Naive thymus-derived CD4-positive, alpha-beta T cell (primary cell): ENCODE measurements at regions not wholly inside any gene's neighbourhood (a gene's known extent, or its start where the extent isn't known, plus 50 kb on each side); places are given as distances from the start of the nearest gene placed in this dataset.

Experiments used
- ATAC-seq: fragments of 150-1000 bp; cut with Tn5 transposase; 2 replicates; pipeline ENCODE4 v1.10.0; 2021; ENCODE audit warnings: mild to moderate bottlenecking, moderate library complexity
- CTCF ChIA-PET: fragments of 350-600 bp; sonication (Branson Sonifier 250); formaldehyde crosslinking; loops from one replicate; lab custom pipeline; 2021; ENCODE audit warnings: antibody characterized with exemption; lab: Charles Lee
- POLR2A ChIA-PET: fragments of 350-600 bp; sonication (Branson Sonifier 250); formaldehyde crosslinking; loops from one replicate; lab custom pipeline; 2021; ENCODE audit warnings: antibody characterized with exemption, inconsistent platforms; lab: Charles Lee
- DNase-seq, 9 donors: peaks; one replicate each; pipeline versions ENCODE4 v3.0.0 to v3.0.0-alpha.2; 2020 to 2022; ENCODE audit warnings: mixed read lengths in 1 of 9
- H3K27ac ChIP-seq: one replicate; pipeline ENCODE4 v1.7.0; 2013; ENCODE audit warnings: mild to moderate bottlenecking, low read depth, low read length, moderate library complexity
- H3K27me3 ChIP-seq, 2 donors: one replicate each; pipeline ENCODE4 v1.7.0; 2013; ENCODE audit warnings: low read length in 2 of 2, mild to moderate bottlenecking in 2 of 2, moderate library complexity in 2 of 2; ENCODE audit not compliant: control insufficient read depth in 2 of 2, insufficient read depth in 2 of 2
- H3K36me3 ChIP-seq, 3 experiments: 1 replicate in 2 of 3; 2 replicates in 1 of 3; pipeline ENCODE4 v1.7.0; 2013; ENCODE audit warnings: low read length in 3 of 3, mild to moderate bottlenecking in 3 of 3, moderate library complexity in 1 of 3; ENCODE audit not compliant: insufficient read depth in 3 of 3, control insufficient read depth in 2 of 3
- H3K4me1 ChIP-seq, 2 donors: one replicate each; pipeline ENCODE4 v1.7.0; 2013; ENCODE audit warnings: low read length in 2 of 2, mild to moderate bottlenecking in 2 of 2, moderate library complexity in 1 of 2; ENCODE audit not compliant: control insufficient read depth in 2 of 2, insufficient read depth in 2 of 2
- H3K4me3 ChIP-seq: 2 replicates; pipeline ENCODE4 v1.7.0; 2013; ENCODE audit warnings: mild to moderate bottlenecking, low read length
- H3K9me3 ChIP-seq, 3 experiments: 1 replicate in 2 of 3; 2 replicates in 1 of 3; pipeline ENCODE4 v1.7.0; 2013; ENCODE audit warnings: low read length in 3 of 3; ENCODE audit not compliant: control insufficient read depth in 2 of 3
- H3K27ac Mint-ChIP-seq, 9 donors: one replicate each; pipeline ENCODE4 v1.8.0; 2020 to 2022; ENCODE audit warnings: mixed read lengths in 9 of 9, mild to moderate bottlenecking in 8 of 9, moderate library complexity in 5 of 9, inconsistent platforms in 2 of 9
- H3K27me3 Mint-ChIP-seq, 5 donors: one replicate each; pipeline ENCODE4 v1.8.0; 2021 to 2022; ENCODE audit warnings: mixed read lengths in 5 of 5, mild to moderate bottlenecking in 1 of 5
- H3K36me3 Mint-ChIP-seq, 5 donors: one replicate each; pipeline ENCODE4 v1.8.0; 2020 to 2022; ENCODE audit warnings: mixed read lengths in 5 of 5, mild to moderate bottlenecking in 3 of 5, inconsistent platforms in 1 of 5
- H3K4me1 Mint-ChIP-seq, 7 donors: one replicate each; pipeline ENCODE4 v1.8.0; 2020 to 2022; ENCODE audit warnings: mixed read lengths in 7 of 7, mild to moderate bottlenecking in 3 of 7, inconsistent platforms in 1 of 7
- H3K4me3 Mint-ChIP-seq, 10 donors: one replicate each; pipeline ENCODE4 v1.8.0; 2020 to 2022; ENCODE audit warnings: mild to moderate bottlenecking in 10 of 10, mixed read lengths in 10 of 10, moderate library complexity in 6 of 10, inconsistent platforms in 2 of 10
- H3K9me3 Mint-ChIP-seq, 11 donors: one replicate each; pipeline ENCODE4 v1.8.0; 2020 to 2022; ENCODE audit warnings: mixed read lengths in 11 of 11, mild to moderate bottlenecking in 4 of 11, inconsistent platforms in 1 of 11, moderate library complexity in 1 of 11
- intact Hi-C, 2 donors: fragments of 100-400 bp; cut with micrococcal nuclease; formaldehyde crosslinking; loops; one replicate each; pipeline ENCODE4 v1.15.1; 2023

DNA sequence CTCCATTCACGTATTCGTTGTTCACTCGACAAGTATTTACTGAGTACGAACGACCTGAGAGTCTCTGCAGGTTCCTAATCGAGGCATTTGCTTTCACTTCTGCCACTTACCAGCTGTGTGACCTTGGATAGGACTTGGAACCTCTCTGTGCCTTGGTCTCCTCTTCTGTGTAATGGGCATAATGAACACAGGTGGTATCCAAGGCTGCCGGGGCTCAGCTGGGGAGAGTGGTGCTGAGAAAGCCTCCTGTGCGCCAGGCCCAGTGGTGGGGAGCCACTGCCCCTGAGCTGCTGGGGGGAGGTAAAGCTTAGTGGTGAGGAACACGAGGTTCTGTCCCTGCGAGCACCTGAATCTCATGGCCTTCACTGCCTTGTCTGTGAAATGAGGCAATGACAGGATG is 150.7 kb downstream of the IRF8 start:
- peaks cover 0 to 3% of the 10 kb centered on the region in 2 donors for H3K27me3 ChIP-seq
- H3K27ac Mint-ChIP-seq = no peak overlapping the region
- H3K4me1 Mint-ChIP-seq = peaks cover 8 to 22% (median 15%) of the 10 kb centered on the region in 7 donors
- no peaks in the 10 kb centered on the region for H3K36me3 ChIP-seq
- no peak for DNase-seq
- no peak overlapping the region for H3K27ac ChIP-seq
- ChIA-PET CTCF (no interaction called here), POLR2A (no interaction called here)
- H3K4me3 ChIP-seq = no peak overlapping the region
- H3K4me1 ChIP-seq = peaks cover 8 to 15% of the 10 kb centered on the region in 2 donors
- no peak for ATAC-seq
- peaks cover 0 to 1% (median 0%) of the 10 kb centered on the region in 11 donors for H3K9me3 Mint-ChIP-seq
- no peaks in the 10 kb centered on the region for H3K9me3 ChIP-seq
- intact Hi-C loops = no loop called here
- H3K27me3 Mint-ChIP-seq = peaks cover 19 to 45% (median 26%) of the 10 kb centered on the region in 5 donors
- no peaks in the 10 kb centered on the region for H3K36me3 Mint-ChIP-seq
- no peak overlapping the region for H3K4me3 Mint-ChIP-seq

DNA sequence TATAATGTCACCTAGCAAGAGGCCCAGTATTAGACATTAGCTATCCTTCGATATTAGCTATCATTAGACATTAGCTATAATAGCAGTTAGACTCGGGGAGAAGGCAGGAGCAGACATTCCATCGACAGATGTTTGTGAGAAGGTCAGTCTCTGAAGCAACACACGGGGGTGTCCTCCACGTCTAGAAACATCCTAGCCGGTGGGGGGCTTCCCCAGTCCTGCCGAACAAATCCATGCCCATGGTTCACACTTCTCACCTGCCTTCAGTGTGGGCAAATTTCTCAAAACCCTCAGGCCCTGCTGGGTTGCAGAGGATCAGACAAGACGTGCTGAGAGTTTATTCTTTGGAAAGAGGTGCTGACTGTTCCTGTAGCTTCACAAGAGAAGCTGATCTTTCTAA is 151.1 kb downstream of the IRF8 start:
- ATAC-seq = no peak
- intact Hi-C loops = no loop called here
- H3K36me3 ChIP-seq = no peaks in the 10 kb centered on the region
- peaks cover 4 to 17% (median 11%) of the 10 kb centered on the region in 7 donors for H3K4me1 Mint-ChIP-seq
- no peak overlapping the region for H3K4me3 Mint-ChIP-seq
- ChIA-PET POLR2A (no interaction called here), CTCF (no interaction called here)
- H3K9me3 ChIP-seq = no peaks in the 10 kb centered on the region
- no peaks in the 10 kb centered on the region for H3K36me3 Mint-ChIP-seq
- peaks cover 0 to 3% of the 10 kb centered on the region in 2 donors for H3K27me3 ChIP-seq
- H3K4me3 ChIP-seq = no peak overlapping the region
- H3K27me3 Mint-ChIP-seq = peaks cover 19 to 45% (median 27%) of the 10 kb centered on the region in 5 donors
- peaks cover 6 to 11% of the 10 kb centered on the region in 2 donors for H3K4me1 ChIP-seq
- peaks cover 0 to 1% (median 0%) of the 10 kb centered on the region in 11 donors for H3K9me3 Mint-ChIP-seq
- DNase-seq = no peak
- no peak overlapping the region for H3K27ac ChIP-seq
- no peak overlapping the region for H3K27ac Mint-ChIP-seq

DNA sequence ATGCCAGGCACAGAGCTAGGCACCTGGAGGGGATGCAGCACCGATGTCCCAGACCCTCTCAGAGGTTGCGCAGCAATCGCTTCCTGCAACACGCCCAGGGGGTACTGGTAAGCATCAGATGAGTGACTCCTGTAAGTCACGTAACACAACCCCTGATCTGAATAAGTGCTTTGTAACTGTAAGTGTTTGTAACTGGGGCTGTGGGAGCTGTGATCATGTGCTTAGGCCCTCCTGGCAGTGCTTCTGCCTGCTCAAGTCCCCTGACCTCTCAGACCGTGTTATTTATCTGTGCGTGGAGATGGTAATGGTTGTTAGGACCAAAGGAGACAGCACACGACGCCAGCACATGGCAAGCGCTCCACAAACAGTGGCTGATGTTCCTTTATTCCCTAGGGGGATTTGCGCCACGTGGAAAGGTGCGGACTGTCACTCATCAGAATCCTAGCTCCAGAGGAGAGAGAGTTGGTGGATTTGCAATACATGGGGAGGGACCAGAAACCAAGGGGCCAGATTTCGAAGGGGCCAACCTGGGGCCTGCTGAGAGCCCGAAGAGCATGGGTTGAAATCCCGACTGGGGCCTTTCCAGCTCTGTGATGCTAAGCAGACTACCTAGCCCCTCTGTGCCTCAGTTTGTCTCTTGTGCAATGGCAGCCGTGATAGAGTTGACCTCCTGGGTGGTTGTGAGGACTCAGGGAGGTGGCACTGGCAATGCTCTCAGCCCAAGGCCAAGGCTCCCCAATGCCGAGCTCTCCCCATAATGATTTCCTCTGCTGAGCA is 151.8 kb downstream of the IRF8 start:
- Mint-ChIP-seq H3K9me3 (peaks cover 0 to 1% (median 0%) of the 10 kb centered on the region in 11 donors), H3K27ac (no peak overlapping the region), H3K4me1 (peaks cover 0 to 11% (median 4%) of the 10 kb centered on the region in 7 donors), H3K36me3 (no peaks in the 10 kb centered on the region), H3K27me3 (peaks cover 19 to 45% (median 27%) of the 10 kb centered on the region in 5 donors), H3K4me3 (no peak overlapping the region)
- ChIA-PET POLR2A (no interaction called here), CTCF (no interaction called here)
- Histone ChIP-seq H3K36me3 (no peaks in the 10 kb centered on the region), H3K4me1 (peaks cover 0 to 4% of the 10 kb centered on the region in 2 donors), H3K4me3 (no peak overlapping the region), H3K9me3 (no peaks in the 10 kb centered on the region), H3K27ac (no peak overlapping the region), H3K27me3 (peaks cover 0 to 3% of the 10 kb centered on the region in 2 donors)
- ATAC-seq (no peak), DNase-seq (no peak)
- intact Hi-C loops = no loop called here

DNA sequence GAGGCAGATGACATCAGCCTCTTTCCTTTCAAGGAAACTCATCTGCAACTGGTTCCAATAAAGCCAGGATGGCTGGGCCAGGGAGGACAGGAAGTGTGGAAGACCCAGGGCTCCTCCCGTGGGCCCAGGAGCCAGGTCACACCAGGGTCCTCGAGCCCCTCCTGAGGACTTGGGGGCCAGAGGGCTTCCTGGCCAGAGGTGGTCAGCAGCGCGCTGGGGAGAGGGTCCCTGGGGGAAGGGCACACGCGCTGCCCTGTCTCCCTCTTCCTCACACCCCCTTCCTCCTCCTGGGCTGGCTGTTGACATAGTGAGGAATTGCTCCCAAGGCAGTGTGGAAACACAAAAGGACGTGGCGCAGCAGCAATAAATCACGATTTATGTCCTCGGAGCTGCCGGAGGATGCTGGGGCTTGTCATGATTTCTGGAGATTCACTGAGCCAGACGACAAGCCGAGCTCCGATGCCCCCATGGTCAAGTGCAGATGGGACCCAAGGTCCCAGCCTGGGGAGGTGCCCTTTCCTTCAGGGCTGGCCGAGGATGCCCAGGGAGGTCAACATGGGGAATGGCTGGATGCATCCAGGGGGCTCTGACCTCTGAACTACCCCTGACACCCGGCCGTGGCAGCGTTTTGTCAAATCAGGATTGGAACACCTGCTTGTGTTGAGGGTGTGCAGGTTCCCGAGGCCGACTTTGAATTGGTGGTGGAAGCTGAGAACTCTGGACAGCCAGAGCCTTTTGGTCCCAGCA is 152.6 kb downstream of the IRF8 start:
- ATAC-seq = no peak
- Mint-ChIP-seq H3K36me3 (no peaks in the 10 kb centered on the region), H3K27me3 (peaks cover 19 to 40% (median 21%) of the 10 kb centered on the region in 5 donors), H3K9me3 (peaks cover 0 to 1% (median 0%) of the 10 kb centered on the region in 11 donors), H3K27ac (no peak overlapping the region), H3K4me1 (peaks cover 0 to 3% (median 0%) of the 10 kb centered on the region in 7 donors), H3K4me3 (no peak overlapping the region)
- peaks cover 0 to 3% of the 10 kb centered on the region in 2 donors for H3K27me3 ChIP-seq
- ChIA-PET CTCF (no interaction called here), POLR2A (no interaction called here)
- intact Hi-C loops = no loop called here
- H3K4me3 ChIP-seq = no peak overlapping the region
- DNase-seq = no peak
- no peaks in the 10 kb centered on the region for H3K4me1 ChIP-seq
- no peaks in the 10 kb centered on the region for H3K36me3 ChIP-seq
- no peak overlapping the region for H3K27ac ChIP-seq
- no peaks in the 10 kb centered on the region for H3K9me3 ChIP-seq

DNA sequence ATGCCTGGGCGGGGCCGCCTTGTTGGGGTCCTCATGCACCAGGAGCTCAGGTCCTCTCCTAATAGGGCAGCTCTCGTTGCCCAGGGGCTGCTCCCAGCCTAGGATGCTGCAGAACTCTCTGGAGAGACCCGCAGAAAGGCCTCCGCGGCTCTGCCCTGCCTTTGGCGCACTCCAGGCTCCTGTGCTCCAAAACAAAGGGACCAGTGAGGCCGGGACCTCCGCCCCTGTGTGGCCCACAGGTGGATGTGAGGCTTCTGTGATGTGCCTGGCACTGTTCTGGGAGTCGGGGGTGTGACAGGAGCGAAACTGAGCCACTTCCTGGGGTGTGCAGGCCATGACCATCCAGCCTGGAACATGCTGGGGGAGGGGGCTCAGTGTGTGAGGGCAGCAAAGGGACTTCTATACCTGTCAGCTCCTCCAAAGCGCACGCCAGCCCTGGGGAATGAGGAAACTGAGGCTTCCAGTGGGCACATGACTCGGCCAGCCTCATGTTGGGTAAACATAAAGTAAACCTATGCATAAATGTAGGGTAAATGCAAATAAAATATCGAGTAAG is 153.2 kb downstream of the IRF8 start:
- Mint-ChIP-seq H3K4me3 (no peak overlapping the region), H3K27me3 (peaks cover 15 to 34% (median 17%) of the 10 kb centered on the region in 5 donors), H3K9me3 (peaks cover 0 to 1% (median 0%) of the 10 kb centered on the region in 11 donors), H3K27ac (no peak overlapping the region), H3K36me3 (no peaks in the 10 kb centered on the region), H3K4me1 (peaks cover 0 to 3% (median 0%) of the 10 kb centered on the region in 7 donors)
- Histone ChIP-seq H3K4me3 (no peak overlapping the region), H3K27ac (no peak overlapping the region), H3K9me3 (no peaks in the 10 kb centered on the region), H3K4me1 (no peaks in the 10 kb centered on the region), H3K36me3 (no peaks in the 10 kb centered on the region), H3K27me3 (peaks cover 0 to 3% of the 10 kb centered on the region in 2 donors)
- ChIA-PET POLR2A (no interaction called here), CTCF (no interaction called here)
- intact Hi-C loops = no loop called here
- DNase-seq (no peak), ATAC-seq (no peak)

DNA sequence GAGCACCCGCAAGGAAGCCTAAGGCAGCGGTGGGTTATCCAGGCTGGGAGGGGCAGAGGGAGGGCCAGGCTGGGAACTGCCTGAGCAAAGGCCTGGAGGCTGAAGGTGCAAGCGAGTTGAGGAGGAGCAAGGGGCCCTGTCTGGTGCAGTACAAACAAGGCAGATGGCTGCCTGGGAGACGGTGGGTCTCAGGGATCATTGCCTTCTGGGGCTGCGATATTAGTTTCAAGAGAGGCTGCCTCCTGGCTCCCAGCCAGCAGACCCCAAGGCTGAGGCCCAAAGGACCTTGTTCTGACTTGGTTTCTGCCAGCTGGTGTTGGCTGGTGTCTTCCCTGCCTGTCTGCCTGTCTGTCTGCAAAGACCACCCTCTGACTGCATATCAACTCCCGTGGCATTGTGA is 154.0 kb downstream of the IRF8 start:
- intact Hi-C loops = no loop called here

More for the DNA sequence above, 154.0 kb downstream of the IRF8 start:
- CTCF ChIA-PET = no interaction called here
- H3K27ac ChIP-seq = no peak overlapping the region
- H3K9me3 ChIP-seq = no peaks in the 10 kb centered on the region
- H3K9me3 Mint-ChIP-seq = peaks cover 0 to 1% (median 0%) of the 10 kb centered on the region in 11 donors
- POLR2A ChIA-PET = no interaction called here
- DNase-seq = no peak
- no peaks in the 10 kb centered on the region for H3K36me3 Mint-ChIP-seq
- H3K36me3 ChIP-seq = no peaks in the 10 kb centered on the region
- no peak overlapping the region for H3K4me3 Mint-ChIP-seq
- no peak overlapping the region for H3K27ac Mint-ChIP-seq
- no peak for ATAC-seq
- peaks cover 0 to 3% of the 10 kb centered on the region in 2 donors for H3K27me3 ChIP-seq
- peaks cover 0 to 3% (median 0%) of the 10 kb centered on the region in 7 donors for H3K4me1 Mint-ChIP-seq
- H3K27me3 Mint-ChIP-seq = peaks cover 7 to 26% (median 11%) of the 10 kb centered on the region in 5 donors
- no peaks in the 10 kb centered on the region for H3K4me1 ChIP-seq
- H3K4me3 ChIP-seq = no peak overlapping the region
